Trophoblast cell (in vitro differentiated cells and primary cell): ENCODE measurements at regions not wholly inside any gene's neighbourhood (a gene's known extent, or its start where the extent isn't known, plus 50 kb on each side); places are given as distances from the start of the nearest gene placed in this dataset.
"Not testable (repeated sequence)": the region's sequence is repeated elsewhere in the genome, so short reads cannot be mapped to it uniquely, and the experiment has no call there.

Experiments used
- DNase-seq, 2 donors: peaks; one replicate each; pipeline ENCODE4 v3.0.0-alpha.2; 2016
- H2AFZ ChIP-seq: 2 replicates; pipeline ENCODE4 v1.6.1; 2013; ENCODE audit warnings: low read length, moderate library complexity, mild to moderate bottlenecking; ENCODE audit not compliant: insufficient read depth, poor library complexity
- H2AK5ac ChIP-seq: 2 replicates; pipeline ENCODE4 v1.6.1; 2013; ENCODE audit warnings: mild to moderate bottlenecking, low read length
- H2BK120ac ChIP-seq: 2 replicates; pipeline ENCODE4 v1.6.1; 2013; ENCODE audit warnings: low read length, mild to moderate bottlenecking, moderate library complexity; ENCODE audit not compliant: insufficient read depth, poor library complexity
- H2BK12ac ChIP-seq: 2 replicates; pipeline ENCODE4 v1.6.1; 2013; ENCODE audit warnings: mild to moderate bottlenecking, low read length, moderate library complexity
- H2BK5ac ChIP-seq: 2 replicates; pipeline ENCODE4 v1.6.1; 2013; ENCODE audit warnings: low read length, low read depth, moderate library complexity, mild to moderate bottlenecking; ENCODE audit not compliant: poor library complexity
- H3K14ac ChIP-seq: 2 replicates; pipeline ENCODE4 v1.6.1; 2013; ENCODE audit warnings: mild to moderate bottlenecking, low read length
- H3K18ac ChIP-seq: 2 replicates; pipeline ENCODE4 v1.6.1; 2013; ENCODE audit warnings: mild to moderate bottlenecking, low read length
- H3K23ac ChIP-seq: 2 replicates; pipeline ENCODE4 v1.6.1; 2013; ENCODE audit warnings: low read length
- H3K27ac ChIP-seq: 2 replicates; pipeline ENCODE4 v1.5.1; 2013; ENCODE audit warnings: low read depth, mild to moderate bottlenecking, inconsistent platforms, low read length, moderate library complexity
- H3K27me3 ChIP-seq: 2 replicates; pipeline ENCODE4 v1.6.1; 2013; ENCODE audit warnings: inconsistent platforms, mild to moderate bottlenecking, low read length, moderate library complexity; ENCODE audit not compliant: insufficient read depth
- H3K36me3 ChIP-seq, 2 experiments: 1 replicate in 1 of 2; 2 replicates in 1 of 2; pipeline ENCODE4 v1.6.1; 2013; ENCODE audit warnings: low read length in 2 of 2, mild to moderate bottlenecking in 2 of 2, moderate library complexity in 1 of 2; ENCODE audit not compliant: insufficient read depth in 2 of 2, control insufficient read depth in 1 of 2
- H3K4ac ChIP-seq: 2 replicates; pipeline ENCODE4 v1.6.1; 2013; ENCODE audit warnings: low read depth, mild to moderate bottlenecking, low read length, moderate library complexity
- H3K4me1 ChIP-seq, 2 experiments: 1 replicate in 1 of 2; 2 replicates in 1 of 2; pipeline ENCODE4 v1.6.1; 2013; ENCODE audit warnings: low read length in 2 of 2, mild to moderate bottlenecking in 2 of 2, moderate library complexity in 1 of 2; ENCODE audit not compliant: insufficient read depth in 2 of 2, control insufficient read depth in 1 of 2
- H3K4me2 ChIP-seq: 2 replicates; pipeline ENCODE4 v1.6.1; 2013; ENCODE audit warnings: inconsistent platforms, mild to moderate bottlenecking, low read length, moderate library complexity
- H3K4me3 ChIP-seq: 2 replicates; pipeline ENCODE4 v1.5.1; 2013; ENCODE audit warnings: mild to moderate bottlenecking, low read depth, low read length, inconsistent platforms
- H3K79me1 ChIP-seq: one replicate; pipeline ENCODE4 v1.6.1; 2013; ENCODE audit warnings: low read length
- H3K79me2 ChIP-seq: 2 replicates; pipeline ENCODE4 v1.6.1; 2013; ENCODE audit warnings: low read length, mild to moderate bottlenecking; ENCODE audit not compliant: control insufficient read depth, insufficient read depth, poor library complexity
- H3K9ac ChIP-seq: 2 replicates; pipeline ENCODE4 v1.6.1; 2013; ENCODE audit warnings: mild to moderate bottlenecking, low read length
- H3K9me3 ChIP-seq: 2 replicates; pipeline ENCODE4 v1.6.1; 2013; ENCODE audit warnings: low read depth, mild to moderate bottlenecking, control low read depth, inconsistent platforms, low read length; ENCODE audit not compliant: insufficient read depth
- H4K12ac ChIP-seq: 2 replicates; pipeline ENCODE4 v1.6.1; 2013; ENCODE audit warnings: low read depth, mild to moderate bottlenecking, low read length, moderate library complexity
- H4K8ac ChIP-seq: 2 replicates; pipeline ENCODE4 v1.6.1; 2013; ENCODE audit warnings: low read depth, mild to moderate bottlenecking, low read length, moderate library complexity
- H4K91ac ChIP-seq: one replicate; pipeline ENCODE4 v1.6.1; 2013; ENCODE audit warnings: low read depth, mild to moderate bottlenecking, low read length, moderate library complexity
- WGBS: extraction: QIAGEN DNeasy Blood & Tissue Kit; methylation state at CpG from one replicate; pipeline ENCODE4 v1.1.7; 2013; ENCODE audit warnings: missing lambda C conversion rate; ENCODE audit not compliant: insufficient read length, insufficient coverage; ENCODE audit errors: extremely low coverage; 5-methylcytosine and 5-hydroxymethylcytosine counted together

- not testable (repeated sequence) for H3K4me2 ChIP-seq, H3K36me3 ChIP-seq, H3K9me3 ChIP-seq, H4K8ac ChIP-seq, H2BK12ac ChIP-seq, H3K4me3 ChIP-seq, H3K9ac ChIP-seq, H2BK5ac ChIP-seq, H3K79me1 ChIP-seq, H4K91ac ChIP-seq, H2AK5ac ChIP-seq, H3K14ac ChIP-seq, H3K27ac ChIP-seq, H2BK120ac ChIP-seq, H3K79me2 ChIP-seq, H3K18ac ChIP-seq, H3K23ac ChIP-seq, H3K4me1 ChIP-seq, H2AFZ ChIP-seq, H4K12ac ChIP-seq, H3K4ac ChIP-seq, H3K27me3 ChIP-seq, DNase-seq
- no CpG with 5 or more reads among the region's 5 CpGs for WGBS
Observed at GRCh38 chr6:118715907-118716306, 64.5 kb upstream of the CEP85L start.

DNA sequence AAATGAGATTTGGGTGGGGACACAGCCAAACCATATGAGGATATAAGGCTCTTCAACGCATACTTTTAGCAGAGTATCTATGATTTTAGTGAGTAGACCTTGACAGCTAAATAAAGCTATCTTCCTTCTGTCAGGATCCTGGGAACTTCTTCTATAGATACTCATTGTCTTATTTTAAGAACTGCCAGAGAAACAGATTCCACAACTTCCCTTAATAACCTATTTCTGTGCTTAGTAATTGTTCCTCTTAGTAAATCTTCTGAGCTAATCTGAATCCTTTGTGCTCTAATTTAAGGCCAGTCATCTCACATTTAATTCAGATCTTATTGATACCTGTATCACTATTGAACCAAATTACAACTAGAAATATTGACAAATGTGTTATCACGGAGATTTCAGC, 64.0 kb upstream of the CEP85L start:
- Histone ChIP-seq H3K79me2 (no peaks in the 10 kb centered on the region), H3K18ac (no peak overlapping the region), H3K4me3 (no peak overlapping the region), H2AFZ (no peak overlapping the region), H3K4me2 (no peak overlapping the region), H3K23ac (no peak overlapping the region), H3K36me3 (no peaks in the 10 kb centered on the region), H3K27me3 (no peaks in the 10 kb centered on the region), H3K14ac (no peak overlapping the region), H2BK12ac (no peak overlapping the region), H4K12ac (no peak overlapping the region), H3K4me1 (no peaks in the 10 kb centered on the region), H2BK5ac (no peak overlapping the region), H4K91ac (no peak overlapping the region), H3K79me1 (no peaks in the 10 kb centered on the region), H3K27ac (no peak overlapping the region), H4K8ac (no peak overlapping the region), H3K9ac (no peak overlapping the region), H3K9me3 (no peaks in the 10 kb centered on the region), H3K4ac (no peak overlapping the region), H2AK5ac (no peak overlapping the region), H2BK120ac (no peak overlapping the region)
- WGBS: no CpG with 5 or more reads among the region's 2 CpGs
- DNase-seq: no peak

GRCh38 chr6:118714756-118715155, 63.4 kb upstream of the CEP85L start:
- no peak overlapping the region for H3K4ac ChIP-seq
- no peak overlapping the region for H3K4me3 ChIP-seq
- H3K27me3 ChIP-seq: no peaks in the 10 kb centered on the region
- no peaks in the 10 kb centered on the region for H3K79me2 ChIP-seq
- no peak overlapping the region for H2BK120ac ChIP-seq
- H4K12ac ChIP-seq: no peak overlapping the region
- no peak overlapping the region for H3K23ac ChIP-seq
- no peak overlapping the region for H2AK5ac ChIP-seq
- H2BK12ac ChIP-seq: no peak overlapping the region
- no CpG with 5 or more reads among the region's 3 CpGs for WGBS
- H3K79me1 ChIP-seq: no peaks in the 10 kb centered on the region
- no peak overlapping the region for H2AFZ ChIP-seq
- H3K4me1 ChIP-seq: peaks cover 0 to 3% of the 10 kb centered on the region in 2 experiments
- no peak overlapping the region for H4K8ac ChIP-seq
- no peak overlapping the region for H3K14ac ChIP-seq
- no peaks in the 10 kb centered on the region for H3K36me3 ChIP-seq
- no peak overlapping the region for H3K4me2 ChIP-seq
- H2BK5ac ChIP-seq: no peak overlapping the region
- no peaks in the 10 kb centered on the region for H3K9me3 ChIP-seq
- H3K18ac ChIP-seq: no peak overlapping the region
- no peak overlapping the region for H3K27ac ChIP-seq
- no peak overlapping the region for H4K91ac ChIP-seq
- no peak overlapping the region for H3K9ac ChIP-seq
- DNase-seq: no peak

- no peak for DNase-seq
- Histone ChIP-seq H3K9ac (no peak overlapping the region), H3K4me1 (peaks cover 0 to 3% of the 10 kb centered on the region in 2 experiments), H2BK5ac (no peak overlapping the region), H3K27me3 (no peaks in the 10 kb centered on the region), H3K79me2 (no peaks in the 10 kb centered on the region), H3K79me1 (no peaks in the 10 kb centered on the region), H3K4me3 (no peak overlapping the region), H2AFZ (no peak overlapping the region), H2BK12ac (no peak overlapping the region), H3K23ac (no peak overlapping the region), H4K12ac (no peak overlapping the region), H3K4ac (no peak overlapping the region), H3K27ac (no peak overlapping the region), H2BK120ac (no peak overlapping the region), H2AK5ac (no peak overlapping the region), H3K36me3 (no peaks in the 10 kb centered on the region), H4K91ac (no peak overlapping the region), H3K4me2 (no peak overlapping the region), H4K8ac (no peak overlapping the region), H3K14ac (no peak overlapping the region), H3K9me3 (no peaks in the 10 kb centered on the region), H3K18ac (no peak overlapping the region)
- WGBS: no CpG with 5 or more reads among the region's 3 CpGs
Observed at GRCh38 chr6:118712969-118713368, 61.6 kb upstream of the CEP85L start.
